ENCODE measurements at regions not wholly inside any gene's neighbourhood (a gene's known extent, or its start where the extent isn't known, plus 50 kb on each side); places are given as distances from the start of the nearest gene placed in this dataset.

DNA sequence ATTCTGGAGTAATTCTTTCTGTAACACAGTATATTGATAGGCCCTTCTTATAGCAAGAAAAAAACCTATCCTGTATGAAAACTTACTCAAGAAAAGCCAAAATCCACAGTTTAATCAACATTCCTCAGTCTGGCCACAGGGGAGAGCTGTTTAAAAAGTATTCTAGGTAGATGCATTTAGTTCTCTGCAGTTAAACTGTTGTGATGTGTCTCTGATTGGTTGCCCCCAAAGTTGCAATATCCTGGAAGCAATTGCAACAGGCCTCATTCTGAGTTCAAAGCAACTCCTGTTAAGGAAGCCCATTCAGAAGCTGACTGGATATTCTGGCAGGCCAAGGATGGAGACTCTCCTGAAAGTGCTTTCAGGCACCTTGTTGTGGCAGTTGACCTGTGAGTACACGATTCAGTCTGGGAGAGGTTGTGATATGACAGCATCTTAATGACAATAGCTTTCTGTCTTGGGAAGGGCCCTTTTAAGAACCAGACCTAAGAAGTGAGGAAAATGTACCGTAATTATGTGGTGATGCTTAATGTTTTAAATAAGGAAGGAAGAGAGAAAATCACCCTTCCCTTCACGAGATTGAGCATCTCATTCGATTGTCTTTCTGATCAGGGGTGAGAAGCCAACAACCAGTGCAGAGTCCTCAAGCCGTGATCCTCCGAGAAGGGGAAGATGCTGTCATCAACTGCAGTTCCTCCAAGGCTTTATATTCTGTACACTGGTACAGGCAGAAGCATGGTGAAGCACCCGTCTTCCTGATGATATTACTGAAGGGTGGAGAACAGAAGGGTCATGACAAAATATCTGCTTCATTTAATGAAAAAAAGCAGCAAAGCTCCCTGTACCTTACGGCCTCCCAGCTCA lies 420.7 kb downstream of the DAD1 start:
- Histone ChIP-seq H3K27ac (ENCODE audit: low read length) (no peak overlapping the region), H3K9me3 (ENCODE audit: low read length) (no peaks in the 10 kb centered on the region), H3K79me2 (ENCODE audit: low read length) (no peaks in the 10 kb centered on the region), H3K27me3 (ENCODE audit: low read length) (0 out of 2 replicates have a peak, but pooled peaks cover 3% of the 10 kb centered on the region), H3K36me3 (ENCODE audit: low read depth, low read length) (no peaks in the 10 kb centered on the region), H2AFZ (ENCODE audit: low read length) (no peak overlapping the region), H3K9me2 (replicated peaks; ENCODE audit: low read length) (no peaks in the 10 kb centered on the region), H3F3A (ENCODE audit: low read length, unreplicated experiment) (no peaks in the 10 kb centered on the region), H4K20me1 (ENCODE audit: low read length) (no peaks in the 10 kb centered on the region), H3K4me2 (ENCODE audit: low read length) (no peak overlapping the region), H3K4me1 (ENCODE audit: insufficient read depth, low read length) (peaks cover 15% of the 10 kb centered on the region), H3K9ac (ENCODE audit: low read length) (no peak overlapping the region), H3K4me3 (ENCODE audit: low read length) (no peak overlapping the region)
- no peak for ATAC-seq
- intact Hi-C loops (cut with micrococcal nuclease): no loop called here
- peak; percentile 21 for DNase-seq
- CTCF ChIA-PET: interaction anchor here (0.7 to 1.1 kb wide), 2 partner anchors 11 to 32 kb away, joined by 3 read pairs; no protein-coding TSS in a partner anchor
- BruUV-seq (replicated peaks): no TSS peak
- POLR2A ChIA-PET (ENCODE audit: unreplicated experiment): no interaction called here
- TF ChIP-seq, protein P1, sequence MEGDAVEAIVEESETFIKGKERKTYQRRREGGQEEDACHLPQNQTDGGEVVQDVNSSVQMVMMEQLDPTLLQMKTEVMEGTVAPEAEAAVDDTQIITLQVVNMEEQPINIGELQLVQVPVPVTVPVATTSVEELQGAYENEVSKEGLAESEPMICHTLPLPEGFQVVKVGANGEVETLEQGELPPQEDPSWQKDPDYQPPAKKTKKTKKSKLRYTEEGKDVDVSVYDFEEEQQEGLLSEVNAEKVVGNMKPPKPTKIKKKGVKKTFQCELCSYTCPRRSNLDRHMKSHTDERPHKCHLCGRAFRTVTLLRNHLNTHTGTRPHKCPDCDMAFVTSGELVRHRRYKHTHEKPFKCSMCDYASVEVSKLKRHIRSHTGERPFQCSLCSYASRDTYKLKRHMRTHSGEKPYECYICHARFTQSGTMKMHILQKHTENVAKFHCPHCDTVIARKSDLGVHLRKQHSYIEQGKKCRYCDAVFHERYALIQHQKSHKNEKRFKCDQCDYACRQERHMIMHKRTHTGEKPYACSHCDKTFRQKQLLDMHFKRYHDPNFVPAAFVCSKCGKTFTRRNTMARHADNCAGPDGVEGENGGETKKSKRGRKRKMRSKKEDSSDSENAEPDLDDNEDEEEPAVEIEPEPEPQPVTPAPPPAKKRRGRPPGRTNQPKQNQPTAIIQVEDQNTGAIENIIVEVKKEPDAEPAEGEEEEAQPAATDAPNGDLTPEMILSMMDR (conservative IDR thresholded peaks at IDR 0.05; ENCODE audit: low read depth, low read length): no peak; the same call in 1 of the 2 replicates
- TF ChIP-seq EZH2 (IDR thresholded peaks at IDR 0.05; ENCODE audit: low read length, unreplicated experiment): no peak
- TF ChIP-seq EZH2phosphoT487 (IDR thresholded peaks at IDR 0.05; ENCODE audit: borderline replicate concordance, low read length): no peak

DNA sequence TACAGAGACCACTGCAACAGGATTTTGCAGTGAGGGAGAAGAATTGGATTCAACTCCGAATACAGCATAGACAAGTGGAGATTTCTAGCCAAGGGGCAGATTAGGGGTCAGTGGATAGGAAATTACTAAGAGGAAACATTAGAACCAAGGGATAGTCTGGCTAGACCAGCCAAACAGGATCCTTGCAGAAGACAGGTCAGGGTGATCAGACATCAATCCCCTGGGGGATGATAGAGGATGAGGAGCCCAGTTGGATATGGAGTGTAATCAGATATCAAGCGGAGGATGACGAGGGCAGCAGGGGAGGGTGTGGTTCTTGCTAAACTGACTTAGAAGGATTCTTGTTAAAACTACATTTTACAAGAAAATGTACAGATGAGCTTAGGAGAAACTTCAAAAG lies 424.4 kb downstream of the DAD1 start:
- Histone ChIP-seq H4K20me1 (ENCODE audit: low read length) (no peaks in the 10 kb centered on the region), H3K27me3 (ENCODE audit: low read length) (no peaks in the 10 kb centered on the region), H3K9ac (ENCODE audit: low read length) (no peak overlapping the region), H3K27ac (ENCODE audit: low read length) (no peak overlapping the region), H3K79me2 (ENCODE audit: low read length) (no peaks in the 10 kb centered on the region), H3F3A (ENCODE audit: low read length, unreplicated experiment) (no peaks in the 10 kb centered on the region), H3K4me3 (ENCODE audit: low read length) (no peak overlapping the region), H3K9me2 (replicated peaks; ENCODE audit: low read length) (no peaks in the 10 kb centered on the region), H2AFZ (ENCODE audit: low read length) (no peak overlapping the region), H3K4me1 (ENCODE audit: insufficient read depth, low read length) (peaks cover 20% of the 10 kb centered on the region), H3K9me3 (ENCODE audit: low read length) (no peaks in the 10 kb centered on the region), H3K36me3 (ENCODE audit: low read depth, low read length) (no peaks in the 10 kb centered on the region), H3K4me2 (ENCODE audit: low read length) (peak overlapping the region; percentile 40)
- no peak for TF ChIP-seq EZH2 (IDR thresholded peaks at IDR 0.05; ENCODE audit: low read length, unreplicated experiment)
- TF ChIP-seq, protein P1 (conservative IDR thresholded peaks at IDR 0.05; ENCODE audit: low read depth, low read length): no peak
- no peak for TF ChIP-seq EZH2phosphoT487 (IDR thresholded peaks at IDR 0.05; ENCODE audit: borderline replicate concordance, low read length)
- intact Hi-C loops (cut with micrococcal nuclease): no loop called here
- DNase-seq (peak; percentile 75), ATAC-seq (peak; percentile 40)
- CTCF ChIA-PET: interaction anchor here (2.4 kb wide), 1 partner anchor 36 kb away, joined by 14 read pairs; no protein-coding TSS in a partner anchor
- POLR2A ChIA-PET (ENCODE audit: unreplicated experiment): no interaction called here
- BruUV-seq (replicated peaks): no TSS peak

DNA sequence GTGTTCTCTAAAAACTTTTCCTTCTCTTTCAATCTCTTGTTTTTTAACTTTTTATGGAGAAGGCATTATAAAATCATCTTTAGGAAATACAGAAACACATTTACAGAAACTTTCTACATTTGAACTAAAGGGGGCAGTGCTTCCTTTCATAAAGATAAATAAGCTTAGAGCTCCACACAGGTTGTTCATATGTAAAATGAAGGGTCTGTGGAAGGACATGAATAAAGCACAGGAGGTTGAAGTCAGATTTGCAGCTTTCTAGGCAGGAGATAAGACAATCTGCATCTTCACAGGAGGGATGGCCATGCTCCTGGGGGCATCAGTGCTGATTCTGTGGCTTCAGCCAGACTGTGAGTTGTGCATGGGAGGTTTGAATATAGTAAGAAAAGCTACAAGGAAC lies 426.0 kb downstream of the DAD1 start:
- H3K9me2 ChIP-seq (replicated peaks; ENCODE audit: low read length): no peaks in the 10 kb centered on the region
- ChIA-PET POLR2A (ENCODE audit: unreplicated experiment) (no interaction called here), CTCF (interaction anchor here (1.0 to 2.4 kb wide), 2 partner anchors 38 to 490 kb away, joined by 3 to 14 read pairs; no protein-coding TSS in a partner anchor)
- H3K36me3 ChIP-seq (ENCODE audit: low read depth, low read length): no peaks in the 10 kb centered on the region
- peaks cover 27% of the 10 kb centered on the region for H3K4me1 ChIP-seq (ENCODE audit: insufficient read depth, low read length)
- H3K27ac ChIP-seq (ENCODE audit: low read length): no peak overlapping the region
- no peaks in the 10 kb centered on the region for H3K9me3 ChIP-seq (ENCODE audit: low read length)
- intact Hi-C loops (cut with micrococcal nuclease): no loop called here
- H3F3A ChIP-seq (ENCODE audit: low read length, unreplicated experiment): no peaks in the 10 kb centered on the region
- no peak for TF ChIP-seq EZH2phosphoT487 (IDR thresholded peaks at IDR 0.05; ENCODE audit: borderline replicate concordance, low read length)
- TF ChIP-seq, protein P1 (conservative IDR thresholded peaks at IDR 0.05; ENCODE audit: low read depth, low read length): peak; percentile 67
- H3K79me2 ChIP-seq (ENCODE audit: low read length): no peaks in the 10 kb centered on the region
- no peaks in the 10 kb centered on the region for H3K27me3 ChIP-seq (ENCODE audit: low read length)
- no peaks in the 10 kb centered on the region for H4K20me1 ChIP-seq (ENCODE audit: low read length)
- DNase-seq (peak; percentile 46), ATAC-seq (peak; percentile 35; the same call in 1 of the 2 replicates)
- no peak overlapping the region for H2AFZ ChIP-seq (ENCODE audit: low read length)
- no TSS peak for BruUV-seq (replicated peaks)
- H3K9ac ChIP-seq (ENCODE audit: low read length): no peak overlapping the region
- no peak overlapping the region for H3K4me2 ChIP-seq (ENCODE audit: low read length)
- no peak overlapping the region for H3K4me3 ChIP-seq (ENCODE audit: low read length)
